ENCODE measurements at regions not wholly inside any gene's neighbourhood (a gene's known extent, or its start where the extent isn't known, plus 50 kb on each side); places are given as distances from the start of the nearest gene placed in this dataset.

DNA sequence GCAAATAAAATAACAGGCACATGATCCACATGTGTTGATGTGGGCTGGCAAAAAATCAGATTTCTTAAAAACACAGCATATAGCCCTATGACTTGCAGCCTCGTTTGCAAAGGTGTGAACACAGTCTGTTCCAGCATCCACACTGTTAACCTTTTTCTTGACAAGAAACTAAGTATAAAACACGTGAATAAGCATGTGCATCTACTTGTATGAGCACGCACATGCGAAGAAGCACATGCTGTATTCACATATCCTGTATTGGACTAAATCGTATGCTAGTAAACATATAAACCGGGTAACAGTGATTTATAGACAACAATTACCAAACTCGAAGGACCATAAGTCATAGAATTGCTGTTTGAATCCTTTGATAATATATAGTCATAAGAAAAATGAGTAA lies 218.7 kb downstream of the HDGFL1 start:
- TF ChIP-seq POLR2A (IDR thresholded peaks at IDR 0.05), result no peak
- no peak for TF ChIP-seq EP300 (IDR thresholded peaks at IDR 0.05)
- TF ChIP-seq POLR2AphosphoS5 (IDR thresholded peaks at IDR 0.05), result no peak
- TF ChIP-seq, protein P1, sequence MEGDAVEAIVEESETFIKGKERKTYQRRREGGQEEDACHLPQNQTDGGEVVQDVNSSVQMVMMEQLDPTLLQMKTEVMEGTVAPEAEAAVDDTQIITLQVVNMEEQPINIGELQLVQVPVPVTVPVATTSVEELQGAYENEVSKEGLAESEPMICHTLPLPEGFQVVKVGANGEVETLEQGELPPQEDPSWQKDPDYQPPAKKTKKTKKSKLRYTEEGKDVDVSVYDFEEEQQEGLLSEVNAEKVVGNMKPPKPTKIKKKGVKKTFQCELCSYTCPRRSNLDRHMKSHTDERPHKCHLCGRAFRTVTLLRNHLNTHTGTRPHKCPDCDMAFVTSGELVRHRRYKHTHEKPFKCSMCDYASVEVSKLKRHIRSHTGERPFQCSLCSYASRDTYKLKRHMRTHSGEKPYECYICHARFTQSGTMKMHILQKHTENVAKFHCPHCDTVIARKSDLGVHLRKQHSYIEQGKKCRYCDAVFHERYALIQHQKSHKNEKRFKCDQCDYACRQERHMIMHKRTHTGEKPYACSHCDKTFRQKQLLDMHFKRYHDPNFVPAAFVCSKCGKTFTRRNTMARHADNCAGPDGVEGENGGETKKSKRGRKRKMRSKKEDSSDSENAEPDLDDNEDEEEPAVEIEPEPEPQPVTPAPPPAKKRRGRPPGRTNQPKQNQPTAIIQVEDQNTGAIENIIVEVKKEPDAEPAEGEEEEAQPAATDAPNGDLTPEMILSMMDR (IDR thresholded peaks at IDR 0.05), result no peak
- DNase-seq (ENCODE audit: low spot score in 2 of 2), result no peak
- H3K36me3 ChIP-seq, result no peaks in the 10 kb centered on the region
- no peak overlapping the region for H3K27ac ChIP-seq
- H3K9me3 ChIP-seq, result no peaks in the 10 kb centered on the region
- no peak overlapping the region for H3K4me3 ChIP-seq
- H3K27me3 ChIP-seq, result no peaks in the 10 kb centered on the region
- no peaks in the 10 kb centered on the region for H3K4me1 ChIP-seq
- 61% methylated on average over 7 of the region's 7 CpGs for WGBS

DNA sequence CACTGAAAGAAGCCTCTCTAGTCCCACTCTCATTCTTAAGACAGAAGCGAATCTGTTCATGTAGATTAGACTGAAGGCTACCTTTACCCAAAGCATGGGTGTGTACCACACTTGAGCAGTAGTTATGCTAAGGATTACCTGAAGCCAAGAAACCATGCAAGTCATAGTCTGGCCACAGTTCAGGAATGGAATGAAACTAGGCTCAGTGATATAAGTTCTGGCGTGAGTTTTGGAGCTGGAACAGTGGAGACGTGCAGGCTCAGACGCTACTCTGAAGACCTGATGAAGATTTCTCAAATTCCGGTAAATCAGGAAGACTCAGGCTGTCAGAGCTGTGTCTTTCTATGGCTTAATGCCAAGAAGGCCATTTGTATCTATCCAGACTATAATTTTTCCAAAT lies 219.9 kb downstream of the HDGFL1 start:
- 67% methylated on average over 5 of the region's 5 CpGs for WGBS
- Histone ChIP-seq H3K9me3 (no peaks in the 10 kb centered on the region), H3K4me3 (no peak overlapping the region), H3K27me3 (no peaks in the 10 kb centered on the region), H3K36me3 (no peaks in the 10 kb centered on the region), H3K4me1 (no peaks in the 10 kb centered on the region), H3K27ac (no peak overlapping the region)
- TF ChIP-seq EP300 (IDR thresholded peaks at IDR 0.05) (no peak), POLR2A (IDR thresholded peaks at IDR 0.05) (no peak), POLR2AphosphoS5 (IDR thresholded peaks at IDR 0.05) (no peak)
- TF ChIP-seq, protein P1 (IDR thresholded peaks at IDR 0.05), result no peak
- no peak for DNase-seq (ENCODE audit: low spot score in 2 of 2)

DNA sequence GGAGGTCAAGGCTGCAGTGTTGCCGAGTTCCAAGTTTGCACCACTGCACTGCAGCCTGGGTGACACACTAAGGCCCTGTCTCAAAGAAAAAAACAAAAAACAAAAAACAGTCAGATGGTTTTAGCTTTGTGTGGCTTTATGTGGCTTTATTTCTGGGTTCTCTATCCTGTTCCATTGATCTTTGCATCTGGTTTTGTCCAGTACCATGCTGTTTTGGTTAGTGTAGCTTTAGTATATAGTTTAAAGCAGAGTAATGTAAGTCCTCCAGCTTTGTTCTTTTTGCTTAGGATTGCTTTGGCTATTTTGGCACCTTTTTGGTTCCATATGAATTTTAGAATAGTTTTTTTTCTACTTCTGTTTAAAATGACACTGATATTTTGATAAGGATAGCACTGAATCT lies 225.5 kb downstream of the HDGFL1 start:
- no peak overlapping the region for H3K27ac ChIP-seq
- TF ChIP-seq, protein P1 (IDR thresholded peaks at IDR 0.05), result no peak
- H3K9me3 ChIP-seq, result peaks cover 6% of the 10 kb centered on the region
- H3K27me3 ChIP-seq, result no peaks in the 10 kb centered on the region
- 91% methylated on average over 1 of the region's 1 CpG for WGBS
- no peaks in the 10 kb centered on the region for H3K4me1 ChIP-seq
- no peak overlapping the region for H3K4me3 ChIP-seq
- no peaks in the 10 kb centered on the region for H3K36me3 ChIP-seq
- no peak for DNase-seq (ENCODE audit: low spot score in 2 of 2)

DNA sequence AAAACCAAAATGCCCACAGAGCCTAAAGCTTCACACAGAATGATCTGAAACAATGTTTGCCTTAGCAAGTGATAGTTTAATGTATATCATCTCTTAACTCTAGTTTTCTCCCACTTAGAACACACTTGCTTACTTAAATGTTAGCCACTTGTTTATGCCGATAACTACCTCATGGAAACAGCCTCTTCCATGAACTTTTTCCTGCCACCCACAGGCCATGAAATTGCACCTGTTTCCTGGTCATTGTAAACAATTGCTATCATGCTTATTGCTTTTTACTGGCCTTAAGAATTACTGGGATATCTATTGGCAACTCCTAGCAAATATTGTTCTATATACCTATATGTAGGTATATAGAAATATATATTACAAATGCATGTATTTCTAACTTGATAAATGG lies 231.1 kb downstream of the HDGFL1 start:
- Histone ChIP-seq H3K27me3 (no peaks in the 10 kb centered on the region), H3K9me3 (no peaks in the 10 kb centered on the region), H3K4me3 (no peak overlapping the region), H3K4me1 (no peaks in the 10 kb centered on the region), H3K27ac (no peak overlapping the region), H3K36me3 (no peaks in the 10 kb centered on the region)
- TF ChIP-seq POLR2A (IDR thresholded peaks at IDR 0.05), result no peak
- TF ChIP-seq, protein P1 (IDR thresholded peaks at IDR 0.05), result no peak
- no peak for TF ChIP-seq POLR2AphosphoS5 (IDR thresholded peaks at IDR 0.05)
- TF ChIP-seq EP300 (IDR thresholded peaks at IDR 0.05), result no peak
- DNase-seq (ENCODE audit: low spot score in 2 of 2), result no peak
- WGBS, result 88% methylated on average over 1 of the region's 1 CpG

DNA sequence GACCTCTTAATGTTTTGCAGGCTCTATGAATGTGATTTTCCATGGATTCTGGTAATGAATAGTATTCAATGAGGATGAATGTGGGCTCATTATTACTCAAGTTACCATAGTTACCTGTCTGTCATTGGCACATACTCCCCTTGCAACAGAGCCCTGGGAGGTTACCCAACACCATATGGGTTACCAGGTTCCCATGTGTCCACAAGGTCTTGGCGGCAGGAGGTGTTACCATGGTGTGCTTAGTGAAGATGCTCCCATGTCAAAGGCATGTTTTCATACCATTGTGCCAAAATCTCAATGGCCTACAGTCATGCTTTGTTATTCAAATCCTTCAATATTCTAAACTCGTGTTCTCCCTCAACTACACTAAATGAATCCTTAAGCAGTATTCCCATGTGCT lies 232.5 kb downstream of the HDGFL1 start:
- no peaks in the 10 kb centered on the region for H3K36me3 ChIP-seq
- H3K27me3 ChIP-seq, result no peaks in the 10 kb centered on the region
- H3K9me3 ChIP-seq, result no peaks in the 10 kb centered on the region
- TF ChIP-seq POLR2AphosphoS5 (IDR thresholded peaks at IDR 0.05) (no peak), POLR2A (IDR thresholded peaks at IDR 0.05) (no peak), EP300 (IDR thresholded peaks at IDR 0.05) (no peak)
- TF ChIP-seq, protein P1 (IDR thresholded peaks at IDR 0.05), result no peak
- H3K4me1 ChIP-seq, result no peaks in the 10 kb centered on the region
- no peak for DNase-seq (ENCODE audit: low spot score in 2 of 2)
- H3K4me3 ChIP-seq, result no peak overlapping the region
- no peak overlapping the region for H3K27ac ChIP-seq
- WGBS, result 90% methylated on average over 2 of the region's 2 CpGs
